RWPE2 (cell line): ENCODE measurements at regions not wholly inside any gene's neighbourhood (a gene's known extent, or its start where the extent isn't known, plus 50 kb on each side); places are given as distances from the start of the nearest gene placed in this dataset.

ENCODE experiments used
- ATAC-seq: fragments of 200-7000 bp; cut with Tn5 transposase; 3 replicates; pipeline ENCODE4 v1.9.1; 2021; ENCODE audit warnings: low read depth
- DNase-seq: peaks from one replicate; pipeline ENCODE4 v3.0.0-alpha.2; 2020; ENCODE audit warnings: low spot score
- H3K27ac ChIP-seq: fragments of 450-650 bp; 2 replicates; pipeline ENCODE4 v1.5.1; 2017; ENCODE audit warnings: mild to moderate bottlenecking; ENCODE audit not compliant: poor library complexity, severe bottlenecking
- H3K27me3 ChIP-seq: fragments of 250-450 bp; sonication (Bioruptor Pico); 2 replicates; pipeline ENCODE4 v1.5.1; 2021; ENCODE audit warnings: mild to moderate bottlenecking, moderate library complexity; ENCODE audit not compliant: insufficient read depth, poor library complexity, severe bottlenecking
- H3K36me3 ChIP-seq: fragments of 250-450 bp; sonication (Bioruptor Pico); 2 replicates; pipeline ENCODE4 v1.5.1; 2020; ENCODE audit warnings: low read depth, mild to moderate bottlenecking, moderate library complexity
- H3K4me1 ChIP-seq: fragments of 250-450 bp; sonication (Bioruptor Pico); 2 replicates; pipeline ENCODE4 v1.5.1; 2021; ENCODE audit warnings: mild to moderate bottlenecking, moderate library complexity; ENCODE audit not compliant: insufficient read depth, poor library complexity, severe bottlenecking
- H3K4me3 ChIP-seq: fragments of 250-450 bp; sonication (Bioruptor Pico); 2 replicates; pipeline ENCODE4 v1.5.1; 2021; ENCODE audit warnings: mild to moderate bottlenecking, moderate library complexity; ENCODE audit not compliant: severe bottlenecking
- H3K9me3 ChIP-seq: fragments of 250-450 bp; sonication (Bioruptor Pico); 2 replicates; pipeline ENCODE4 v1.5.1; 2021; ENCODE audit warnings: mild to moderate bottlenecking, moderate library complexity; ENCODE audit not compliant: severe bottlenecking
- TF ChIP-seq, protein P1 (sequence below): fragments of 450-650 bp; IDR thresholded peaks from one replicate; pipeline ENCODE4 v1.5.1; 2017; ENCODE audit warnings: mild to moderate bottlenecking, moderate library complexity; ENCODE audit not compliant: poor library complexity, severe bottlenecking

- H3K27me3 ChIP-seq: no peaks in the 10 kb centered on the region
- no peaks in the 10 kb centered on the region for H3K4me1 ChIP-seq
- TF ChIP-seq, protein P1, sequence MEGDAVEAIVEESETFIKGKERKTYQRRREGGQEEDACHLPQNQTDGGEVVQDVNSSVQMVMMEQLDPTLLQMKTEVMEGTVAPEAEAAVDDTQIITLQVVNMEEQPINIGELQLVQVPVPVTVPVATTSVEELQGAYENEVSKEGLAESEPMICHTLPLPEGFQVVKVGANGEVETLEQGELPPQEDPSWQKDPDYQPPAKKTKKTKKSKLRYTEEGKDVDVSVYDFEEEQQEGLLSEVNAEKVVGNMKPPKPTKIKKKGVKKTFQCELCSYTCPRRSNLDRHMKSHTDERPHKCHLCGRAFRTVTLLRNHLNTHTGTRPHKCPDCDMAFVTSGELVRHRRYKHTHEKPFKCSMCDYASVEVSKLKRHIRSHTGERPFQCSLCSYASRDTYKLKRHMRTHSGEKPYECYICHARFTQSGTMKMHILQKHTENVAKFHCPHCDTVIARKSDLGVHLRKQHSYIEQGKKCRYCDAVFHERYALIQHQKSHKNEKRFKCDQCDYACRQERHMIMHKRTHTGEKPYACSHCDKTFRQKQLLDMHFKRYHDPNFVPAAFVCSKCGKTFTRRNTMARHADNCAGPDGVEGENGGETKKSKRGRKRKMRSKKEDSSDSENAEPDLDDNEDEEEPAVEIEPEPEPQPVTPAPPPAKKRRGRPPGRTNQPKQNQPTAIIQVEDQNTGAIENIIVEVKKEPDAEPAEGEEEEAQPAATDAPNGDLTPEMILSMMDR: no peak
- H3K27ac ChIP-seq: no peak overlapping the region
- no peaks in the 10 kb centered on the region for H3K9me3 ChIP-seq
- ATAC-seq (no peak), DNase-seq (no peak)
- no peaks in the 10 kb centered on the region for H3K36me3 ChIP-seq
- no peak overlapping the region for H3K4me3 ChIP-seq
Measured at GRCh38 chr2:234631646-234632514, 135.0 kb upstream of the ARL4C start.

DNA sequence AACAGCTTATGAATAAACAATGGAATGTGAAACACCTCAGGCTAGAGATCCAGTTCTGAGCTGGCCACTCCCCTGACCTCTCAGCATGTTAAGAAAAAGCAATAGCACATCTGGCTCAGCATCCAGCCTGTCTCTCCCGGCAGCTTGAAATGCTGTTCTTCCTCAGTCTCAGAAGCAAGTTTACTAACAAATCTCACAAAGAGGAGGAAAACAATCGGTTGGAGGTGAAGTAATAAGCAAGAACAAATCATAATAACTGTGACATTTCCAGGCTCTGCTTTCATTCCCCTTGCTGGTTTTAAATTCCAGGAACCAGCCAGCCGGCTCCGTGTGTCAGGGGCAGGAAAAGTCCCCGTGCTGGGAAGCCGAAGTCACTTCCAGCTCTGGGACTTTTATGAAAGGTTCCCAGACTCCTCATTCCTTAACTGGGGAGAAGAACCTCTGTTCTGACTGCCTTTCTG lies 133.9 kb upstream of the ARL4C start:
- H3K27ac ChIP-seq: no peak overlapping the region

DNA sequence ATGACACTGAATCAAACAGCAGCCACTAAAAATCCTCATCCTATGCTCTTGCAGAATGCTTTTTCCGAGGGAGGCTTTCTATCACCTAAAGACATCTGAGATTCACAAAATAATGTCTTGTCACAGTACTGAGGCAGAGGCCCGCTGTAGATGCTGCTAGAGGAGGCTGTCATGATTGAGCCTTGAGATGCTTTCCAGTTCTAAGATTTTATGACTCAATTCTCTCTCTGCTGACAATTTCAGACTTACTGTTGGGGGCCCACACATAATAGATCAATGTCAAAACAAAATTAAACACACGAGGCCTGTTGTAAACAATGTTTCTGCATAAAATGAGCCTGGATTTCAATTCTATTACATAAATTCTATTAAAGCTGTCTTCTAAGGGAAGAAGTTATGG lies 132.7 kb upstream of the ARL4C start:
- DNase-seq (no peak), ATAC-seq (no peak)
- Histone ChIP-seq H3K4me3 (no peak overlapping the region), H3K4me1 (no peaks in the 10 kb centered on the region), H3K27me3 (no peaks in the 10 kb centered on the region), H3K36me3 (no peaks in the 10 kb centered on the region), H3K9me3 (no peaks in the 10 kb centered on the region), H3K27ac (no peak overlapping the region)
- TF ChIP-seq, protein P1: no peak

More for the DNA sequence above, 133.9 kb upstream of the ARL4C start:
- Histone ChIP-seq H3K27me3 (no peaks in the 10 kb centered on the region), H3K9me3 (no peaks in the 10 kb centered on the region), H3K4me1 (no peaks in the 10 kb centered on the region), H3K36me3 (no peaks in the 10 kb centered on the region), H3K4me3 (no peak overlapping the region)
- TF ChIP-seq, protein P1: no peak
- no peak for DNase-seq
- ATAC-seq: peak; percentile 64; the same call in 2 of the 3 replicates

DNA sequence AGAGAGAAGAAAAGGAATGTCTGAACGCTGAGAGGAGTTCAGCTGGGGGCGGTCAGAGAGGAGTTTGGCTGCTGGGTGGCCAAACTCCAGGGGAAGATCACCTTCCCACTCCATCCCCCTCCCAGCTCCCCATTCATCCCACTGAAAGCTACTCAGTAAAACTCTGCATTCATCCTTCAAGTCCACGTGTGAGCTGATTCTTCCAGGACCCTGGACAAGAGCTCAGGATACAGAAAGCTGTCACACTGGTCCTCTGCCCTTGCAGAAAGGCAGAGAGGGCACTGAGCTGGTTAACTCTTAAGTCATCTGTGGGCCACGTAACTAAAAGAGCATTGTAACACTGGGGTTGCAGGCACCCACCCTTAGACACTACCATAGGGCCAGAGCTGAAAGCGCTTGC lies 132.1 kb upstream of the ARL4C start:
- Histone ChIP-seq H3K36me3 (no peaks in the 10 kb centered on the region), H3K4me3 (no peak overlapping the region), H3K9me3 (no peaks in the 10 kb centered on the region), H3K27ac (no peak overlapping the region), H3K4me1 (no peaks in the 10 kb centered on the region), H3K27me3 (no peaks in the 10 kb centered on the region)
- no peak for ATAC-seq
- DNase-seq: no peak
- TF ChIP-seq, protein P1: no peak

DNA sequence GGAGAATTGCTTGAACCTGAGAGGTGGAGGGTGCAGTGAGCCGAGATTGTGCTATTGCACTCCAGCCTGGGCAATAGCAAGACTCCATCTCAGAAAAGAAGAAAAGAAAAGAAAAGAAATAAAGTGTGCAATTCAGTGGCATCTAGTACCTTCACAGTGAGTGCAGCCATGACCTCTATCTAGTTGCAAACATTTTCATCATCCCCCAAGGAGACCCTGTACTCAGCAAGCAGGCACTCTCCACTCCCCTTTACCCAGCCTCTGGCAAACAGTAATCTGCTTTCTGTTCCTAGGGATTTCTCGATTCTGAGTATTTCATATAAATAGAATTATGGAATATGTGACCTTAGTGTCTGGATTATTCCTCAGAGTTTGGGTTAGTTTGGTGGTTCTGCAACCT lies 130.4 kb upstream of the ARL4C start:
- no peak overlapping the region for H3K4me3 ChIP-seq
- TF ChIP-seq, protein P1: no peak
- no peaks in the 10 kb centered on the region for H3K36me3 ChIP-seq
- H3K27me3 ChIP-seq: no peaks in the 10 kb centered on the region
- no peak for ATAC-seq
- no peak overlapping the region for H3K27ac ChIP-seq
- no peaks in the 10 kb centered on the region for H3K4me1 ChIP-seq
- no peaks in the 10 kb centered on the region for H3K9me3 ChIP-seq
- no peak for DNase-seq
